NT2/D1 (cell line): ENCODE measurements at regions not wholly inside any gene's neighbourhood (a gene's known extent, or its start where the extent isn't known, plus 50 kb on each side); places are given as distances from the start of the nearest gene placed in this dataset.
"Not testable (repeated sequence)": the region's sequence is repeated elsewhere in the genome, so short reads cannot be mapped to it uniquely, and the experiment has no call there.

Experiments
- DNase-seq: peaks from one replicate; pipeline ENCODE4 v3.0.0-alpha.2; 2011; ENCODE audit warnings: low read depth, low spot score
- H3K27me3 ChIP-seq: 2 replicates; pipeline ENCODE4 v1.6.0; 2011; ENCODE audit warnings: mild to moderate bottlenecking; ENCODE audit not compliant: insufficient read length, insufficient read depth
- H3K36me3 ChIP-seq: 2 replicates; pipeline ENCODE4 v1.6.1; 2011; ENCODE audit warnings: mild to moderate bottlenecking, low read length, mixed read lengths; ENCODE audit not compliant: insufficient read depth, insufficient read length
- H3K4me1 ChIP-seq: 2 replicates; pipeline ENCODE4 v1.5.1; 2011; ENCODE audit not compliant: insufficient read depth, insufficient read length
- H3K4me3 ChIP-seq: 2 replicates; pipeline ENCODE4 v1.5.1; 2011; ENCODE audit warnings: low read depth; ENCODE audit not compliant: insufficient read length
- H3K9ac ChIP-seq: 2 replicates; pipeline ENCODE4 v1.6.0; 2011; ENCODE audit warnings: low read depth; ENCODE audit not compliant: insufficient read length
- H3K9me3 ChIP-seq: 2 replicates; pipeline ENCODE4 v1.5.1; 2011; ENCODE audit warnings: mild to moderate bottlenecking, low read length; ENCODE audit not compliant: insufficient read depth
- SUZ12 ChIP-seq: IDR thresholded peaks from 2 replicates; pipeline ENCODE4 v1.6.1; 2011; ENCODE audit not compliant: insufficient read length, insufficient read depth; ENCODE audit errors: extremely low read depth
- YY1 ChIP-seq: IDR thresholded peaks from 2 replicates; pipeline ENCODE4 v1.6.1; 2011; ENCODE audit not compliant: insufficient read length, insufficient read depth
- ZNF274 ChIP-seq: IDR thresholded peaks from 2 replicates; pipeline ENCODE4 v1.6.1; 2011; ENCODE audit warnings: mild to moderate bottlenecking, low read depth, low read length

DNA sequence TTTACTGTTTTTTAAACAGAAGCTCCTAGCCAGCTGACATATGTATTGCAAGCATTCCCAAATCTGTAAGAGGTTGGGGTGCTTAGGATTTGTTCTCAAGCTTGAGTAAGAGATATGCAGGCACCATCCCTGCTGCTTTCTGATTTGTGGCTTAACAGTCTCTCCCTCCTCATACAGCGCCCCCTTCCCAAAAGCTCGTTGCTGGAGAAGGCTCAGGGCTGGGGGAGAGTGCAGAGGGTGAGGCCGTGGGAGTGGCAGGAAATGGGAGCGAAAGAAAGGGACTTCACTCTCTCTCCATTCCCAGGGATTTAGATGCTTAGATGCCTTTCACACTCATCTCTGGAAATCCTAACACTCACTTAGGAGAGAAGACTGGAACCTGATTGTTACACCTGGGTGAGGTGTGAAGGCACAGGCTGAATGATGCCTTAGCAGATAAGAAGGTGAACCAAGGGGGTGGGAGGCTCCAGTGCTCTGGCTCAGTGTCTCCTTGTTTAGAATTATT is 172.0 kb downstream of the C12orf75 start:
- TF ChIP-seq YY1 = no peak
- DNase-seq = no peak
- Histone ChIP-seq H3K9ac (no peak overlapping the region), H3K4me3 (no peak overlapping the region), H3K4me1 (no peaks in the 10 kb centered on the region), H3K9me3 (no peaks in the 10 kb centered on the region), H3K27me3 (no peaks in the 10 kb centered on the region), H3K36me3 (no peaks in the 10 kb centered on the region)

- H3K4me3 ChIP-seq = no peak overlapping the region
- DNase-seq = no peak
- H3K4me1 ChIP-seq = no peaks in the 10 kb centered on the region
- H3K27me3 ChIP-seq = no peaks in the 10 kb centered on the region
- H3K9me3 ChIP-seq = no peaks in the 10 kb centered on the region
- no peak overlapping the region for H3K9ac ChIP-seq
- TF ChIP-seq SUZ12 = no peak
- TF ChIP-seq YY1 = no peak
- H3K36me3 ChIP-seq = no peaks in the 10 kb centered on the region
Measured at GRCh38 chr12:105503619-105504018, 173.1 kb downstream of the C12orf75 start.

DNA sequence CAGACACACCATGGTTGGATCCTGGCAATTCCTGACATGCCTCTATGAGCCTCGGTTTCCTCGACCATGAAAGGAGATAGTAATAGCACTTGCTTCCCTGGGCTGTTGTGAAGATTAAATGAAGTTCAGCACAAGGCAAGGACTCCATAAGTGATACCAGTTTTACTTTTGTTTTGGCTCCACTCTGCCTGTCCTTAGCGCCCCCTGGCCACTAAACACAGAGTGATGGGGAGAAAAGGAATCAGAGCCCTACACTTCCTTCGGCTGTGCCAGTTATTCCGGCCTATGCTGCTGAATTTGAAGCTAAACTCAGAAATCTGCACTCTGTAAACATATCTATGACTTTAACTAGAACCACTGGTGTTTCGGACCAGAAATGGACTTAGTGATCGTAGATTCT is 173.8 kb downstream of the C12orf75 start:
- TF ChIP-seq YY1 (no peak), SUZ12 (no peak), ZNF274 (no peak)
- Histone ChIP-seq H3K9me3 (no peaks in the 10 kb centered on the region), H3K4me1 (no peaks in the 10 kb centered on the region), H3K4me3 (no peak overlapping the region), H3K36me3 (no peaks in the 10 kb centered on the region), H3K9ac (no peak overlapping the region), H3K27me3 (no peaks in the 10 kb centered on the region)
- no peak for DNase-seq

- TF ChIP-seq YY1 = no peak
- no peak for TF ChIP-seq ZNF274
- no peak for TF ChIP-seq SUZ12
- DNase-seq = no peak
- Histone ChIP-seq H3K27me3 (no peaks in the 10 kb centered on the region), H3K4me1 (no peaks in the 10 kb centered on the region), H3K9ac (no peak overlapping the region), H3K9me3 (no peaks in the 10 kb centered on the region), H3K36me3 (no peaks in the 10 kb centered on the region), H3K4me3 (no peak overlapping the region)
Measured at GRCh38 chr12:105506678-105507310, 176.3 kb downstream of the C12orf75 start.

GRCh38 chr12:105507311-105508038 is 177.0 kb downstream of the C12orf75 start:
- H3K9ac ChIP-seq = no peak overlapping the region
- H3K4me1 ChIP-seq = no peaks in the 10 kb centered on the region
- no peak overlapping the region for H3K4me3 ChIP-seq
- TF ChIP-seq YY1 (no peak), SUZ12 (no peak), ZNF274 (no peak)
- DNase-seq = no peak
- H3K9me3 ChIP-seq = no peaks in the 10 kb centered on the region
- H3K36me3 ChIP-seq = no peaks in the 10 kb centered on the region
- no peaks in the 10 kb centered on the region for H3K27me3 ChIP-seq

- Histone ChIP-seq H3K4me3 (no peak overlapping the region), H3K9me3 (no peaks in the 10 kb centered on the region), H3K36me3 (no peaks in the 10 kb centered on the region), H3K9ac (no peak overlapping the region), H3K27me3 (no peaks in the 10 kb centered on the region), H3K4me1 (no peaks in the 10 kb centered on the region)
- TF ChIP-seq YY1 (no peak), SUZ12 (no peak), ZNF274 (no peak)
- no peak for DNase-seq
Measured at GRCh38 chr12:105508096-105508495, 177.6 kb downstream of the C12orf75 start.

DNA sequence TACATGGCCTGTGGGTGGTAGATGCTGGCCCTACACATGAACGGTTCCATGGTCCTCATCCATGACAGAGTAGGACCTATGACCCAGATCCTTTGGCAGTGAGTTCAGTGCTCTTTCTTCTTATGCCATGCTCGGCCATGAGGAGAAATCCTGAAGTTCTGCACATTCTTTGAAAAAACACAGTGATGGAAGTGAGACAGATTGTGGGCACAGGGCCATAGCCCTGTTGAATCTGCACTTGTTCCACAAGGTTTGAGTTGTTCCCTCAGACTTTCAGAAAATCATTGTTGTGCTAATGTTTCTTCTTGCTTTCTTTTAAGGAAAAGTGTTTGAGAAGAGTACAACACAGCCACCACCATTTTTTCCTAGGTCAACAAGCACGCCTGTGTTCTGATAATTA is 180.0 kb downstream of the C12orf75 start:
- no peak for TF ChIP-seq YY1
- no peak for TF ChIP-seq SUZ12
- TF ChIP-seq ZNF274 = no peak
- Histone ChIP-seq H3K27me3 (no peaks in the 10 kb centered on the region), H3K4me1 (no peaks in the 10 kb centered on the region), H3K36me3 (no peaks in the 10 kb centered on the region), H3K9ac (no peak overlapping the region), H3K4me3 (no peak overlapping the region), H3K9me3 (no peaks in the 10 kb centered on the region)
- DNase-seq = no peak

- not testable (repeated sequence) for DNase-seq, H3K4me1 ChIP-seq, H3K36me3 ChIP-seq, H3K9me3 ChIP-seq, H3K27me3 ChIP-seq, H3K4me3 ChIP-seq, H3K9ac ChIP-seq
Measured at GRCh38 chr12:105512861-105513260, 182.4 kb downstream of the C12orf75 start.
